Endothelial cell of umbilical vein (primary cell): ENCODE measurements at regions not wholly inside any gene's neighbourhood (a gene's known extent, or its start where the extent isn't known, plus 50 kb on each side); places are given as distances from the start of the nearest gene placed in this dataset.
"Not testable (repeated sequence)": the region's sequence is repeated elsewhere in the genome, so short reads cannot be mapped to it uniquely, and the experiment has no call there.

Source experiments
- BruUV-seq: library from RNA; stranded (reverse); fragments of 400-500 nt; replicated peaks from 2 replicates; lab custom pipeline; 2021; lab: Mats Ljungman, UMichigan
- CTCF ChIA-PET: fragments of 300-600, 350-600 bp; sonication (Branson Sonifier 250); formaldehyde crosslinking; loops from one replicate; lab custom pipeline; 2021; ENCODE audit warnings: antibody characterized with exemption, inconsistent platforms; lab: Charles Lee
- POLR2A ChIA-PET: fragments of 300-600, 350-600 bp; sonication (Branson Sonifier 250); formaldehyde crosslinking; loops from one replicate; lab custom pipeline; 2021; ENCODE audit warnings: antibody characterized with exemption, inconsistent platforms; lab: Charles Lee
- DNase-seq: peaks from one replicate; pipeline ENCODE4 v3.0.0-alpha.2; 2011; ENCODE audit warnings: low read depth, low spot score
- FAIRE-seq: peaks from 2 replicates; lab custom pipeline; 2011; peaks lifted over from hg19 to GRCh38; lab: Jason Lieb, UNC
- H2AFZ ChIP-seq: 2 replicates; pipeline ENCODE4 v1.6.0; 2012; ENCODE audit warnings: low read depth, low read length, control low read depth, inconsistent platforms
- H3K27ac ChIP-seq: 2 replicates; pipeline ENCODE4 v1.5.1; 2011; ENCODE audit warnings: low read depth, mild to moderate bottlenecking, control low read depth, low read length, moderate library complexity; ENCODE audit not compliant: insufficient read depth
- H3K27me3 ChIP-seq, 2 experiments: 2 replicates each; pipeline versions ENCODE4 v1.6.0 to v1.6.1; 2011; ENCODE audit warnings: low read length in 2 of 2, mixed read lengths in 1 of 2; ENCODE audit not compliant: control insufficient read depth in 2 of 2, insufficient read depth in 2 of 2
- H3K36me3 ChIP-seq, 2 experiments: 2 replicates in 1 of 2; 3 replicates in 1 of 2; pipeline ENCODE4 v1.5.1; 2011; ENCODE audit warnings: low read length in 2 of 2, mild to moderate bottlenecking in 1 of 2, moderate library complexity in 1 of 2; ENCODE audit not compliant: control insufficient read depth in 2 of 2, insufficient read depth in 2 of 2; ENCODE audit errors: extremely low read depth in 1 of 2
- H3K4me1 ChIP-seq: 3 replicates; pipeline ENCODE4 v1.5.1; 2011; ENCODE audit warnings: mild to moderate bottlenecking, low read length; ENCODE audit not compliant: control insufficient read depth, insufficient read depth; ENCODE audit errors: extremely low read depth
- H3K4me2 ChIP-seq: 2 replicates; pipeline ENCODE4 v1.6.1; 2011; ENCODE audit warnings: low read length, control low read depth, mixed read lengths; ENCODE audit not compliant: insufficient read depth
- H3K4me3 ChIP-seq, 3 experiments: fragments of 200-600 bp in 1 of 3; sonication (generic), shearing (Covaris generic) in 1 of 3; replicated peaks in 1 of 3; 2 replicates each; pipeline ENCODE4 v1.5.1; 2011 to 2016; ENCODE audit warnings: control low read depth in 3 of 3, low read length in 3 of 3, mild to moderate bottlenecking in 2 of 3, inconsistent platforms in 1 of 3, low read depth in 1 of 3, moderate library complexity in 1 of 3; ENCODE audit not compliant: insufficient read depth in 1 of 3
- H3K79me2 ChIP-seq: 2 replicates; pipeline ENCODE4 v1.6.0; 2012; ENCODE audit warnings: low read length, inconsistent platforms; ENCODE audit not compliant: control insufficient read depth, insufficient read depth
- H3K9ac ChIP-seq: replicated peaks from 2 replicates; pipeline ENCODE3; 2011; ENCODE audit warnings: low read length, control low read depth; ENCODE audit not compliant: insufficient read depth; ENCODE audit errors: extremely low read depth
- H3K9me1 ChIP-seq: replicated peaks from 3 replicates; pipeline ENCODE4 v1.6.0; 2011; ENCODE audit warnings: mild to moderate bottlenecking, low read length; ENCODE audit not compliant: control insufficient read depth, insufficient read depth; ENCODE audit errors: extremely low read depth
- H3K9me3 ChIP-seq: replicated peaks from 2 replicates; pipeline ENCODE4 v1.5.1; 2012; ENCODE audit warnings: low read length, inconsistent platforms; ENCODE audit not compliant: control insufficient read depth, insufficient read depth
- H4K20me1 ChIP-seq: replicated peaks from 2 replicates; pipeline ENCODE3; 2011; ENCODE audit warnings: mild to moderate bottlenecking, low read length; ENCODE audit not compliant: control insufficient read depth, insufficient read depth; ENCODE audit errors: extremely low read depth
- CTCF ChIP-seq, 2 donors: IDR thresholded peaks; 1 replicate in 1 of 2; 2 replicates in 1 of 2; pipeline ENCODE4 v1.5.1; 2011; ENCODE audit warnings: low read length in 2 of 2, mild to moderate bottlenecking in 2 of 2, moderate library complexity in 2 of 2, control low read depth in 1 of 2, inconsistent platforms in 1 of 2, low read depth in 1 of 2; ENCODE audit not compliant: insufficient read depth in 1 of 2; ENCODE audit errors: extremely low read depth in 1 of 2
- EZH2 ChIP-seq: IDR thresholded peaks from 2 replicates; pipeline ENCODE4 v1.6.1; 2012; ENCODE audit warnings: borderline replicate concordance, low read depth, mild to moderate bottlenecking, moderate library complexity, low read length, inconsistent platforms; ENCODE audit not compliant: severe bottlenecking
- FOS ChIP-seq: IDR thresholded peaks from 2 replicates; pipeline ENCODE4 v1.6.1; 2011; ENCODE audit warnings: mild to moderate bottlenecking, low read length, moderate library complexity, borderline replicate concordance; ENCODE audit not compliant: insufficient read depth
- GATA2 ChIP-seq: IDR thresholded peaks from 2 replicates; pipeline ENCODE4 v1.7.0; 2011; ENCODE audit warnings: low read depth, mild to moderate bottlenecking, moderate library complexity, mixed read lengths, low read length; ENCODE audit not compliant: insufficient read length, insufficient read depth
- JUN ChIP-seq: IDR thresholded peaks from 2 replicates; pipeline ENCODE4 v1.6.1; 2011; ENCODE audit warnings: borderline replicate concordance, low read depth; ENCODE audit not compliant: insufficient read length, insufficient read depth
- MAX ChIP-seq: IDR thresholded peaks from 2 replicates; pipeline ENCODE4 v1.6.1; 2011; ENCODE audit not compliant: insufficient read depth, insufficient read length
- MYC ChIP-seq: IDR thresholded peaks from one replicate; pipeline ENCODE4 v1.6.1; 2011; ENCODE audit warnings: mild to moderate bottlenecking, low read depth, low read length
- POLR2A ChIP-seq: IDR thresholded peaks from 2 replicates; pipeline ENCODE4 v1.6.1; 2012; ENCODE audit warnings: low read depth, mild to moderate bottlenecking, control low read depth, low read length
- POLR2AphosphoS5 ChIP-seq: IDR thresholded peaks from 2 replicates; pipeline ENCODE4 v1.6.1; 2012; ENCODE audit warnings: low read depth, mild to moderate bottlenecking, control low read depth, low read length, moderate library complexity; ENCODE audit not compliant: insufficient read depth
- dilution Hi-C: fragments of 300-500 bp; cut with MboI; formaldehyde crosslinking; loops from one replicate; pipeline ENCODE4 v1.15.0; 2019; ENCODE audit warnings: low sequenced_read_pairs; ENCODE audit not compliant: extremely low pct_ligation_motif_present
- intact Hi-C: fragments of 100-400 bp; cut with micrococcal nuclease; formaldehyde crosslinking; loops from one replicate; pipeline ENCODE4 v1.10.0; 2022

- no TSS peak for BruUV-seq
- Histone ChIP-seq H3K36me3 (no peaks in the 10 kb centered on the region), H4K20me1 (no peaks in the 10 kb centered on the region), H2AFZ (no peak overlapping the region), H3K9me1 (no peaks in the 10 kb centered on the region), H3K4me1 (no peaks in the 10 kb centered on the region), H3K27ac (no peak overlapping the region), H3K79me2 (no peaks in the 10 kb centered on the region), H3K27me3 (no peaks in the 10 kb centered on the region), H3K4me3 (no peak overlapping the region), H3K9ac (no peak overlapping the region), H3K9me3 (no peaks in the 10 kb centered on the region), H3K4me2 (no peak overlapping the region)
- no peak for FAIRE-seq
- dilution Hi-C loops (no loop called here), intact Hi-C loops (no loop called here)
- TF ChIP-seq MAX (no peak), MYC (no peak), POLR2A (no peak), CTCF (IDR thresholded peaks at IDR 0.05; ENCODE audit: extremely low read depth in 1 of 2, insufficient read depth in 1 of 2, low read depth in 1 of 2, low read length in 2 of 2) (no peak), POLR2AphosphoS5 (no peak), EZH2 (no peak), JUN (no peak), FOS (no peak), GATA2 (no peak)
- POLR2A ChIA-PET = no interaction called here
- no peak for DNase-seq
- CTCF ChIA-PET = interaction anchor here (1.3 kb wide), 1 partner anchor 15 kb away, joined by 3 read pairs; no protein-coding TSS in a partner anchor
Measured at GRCh38 chr7:96921771-96922170, 83.6 kb upstream of the DLX6 start.

GRCh38 chr7:96923345-96923744 lies 82.0 kb upstream of the DLX6 start:
- H3K4me1 ChIP-seq, H3K27ac ChIP-seq, H3K9me1 ChIP-seq, intact Hi-C loops, BruUV-seq, H3K27me3 ChIP-seq, H3K79me2 ChIP-seq, H3K36me3 ChIP-seq, POLR2A ChIA-PET, FAIRE-seq, DNase-seq, H4K20me1 ChIP-seq, H3K4me3 ChIP-seq, H3K4me2 ChIP-seq, H2AFZ ChIP-seq, H3K9ac ChIP-seq, H3K9me3 ChIP-seq, dilution Hi-C loops: not testable (repeated sequence)
- CTCF ChIA-PET = interaction anchor here (1.0 kb wide), 1 partner anchor 8 kb away, joined by 3 read pairs; no protein-coding TSS in a partner anchor
